Tibial artery (tissue), 4 donors: ENCODE measurements at regions not wholly inside any gene's neighbourhood (a gene's known extent, or its start where the extent isn't known, plus 50 kb on each side); places are given as distances from the start of the nearest gene placed in this dataset.

Experiments
- DNase-seq, 2 donors: peaks; one replicate each; pipeline ENCODE4 v3.0.0-alpha.2; 2019
- H3K27ac ChIP-seq, 2 donors: fragments of 200-600 bp; sonication (generic) in 1 of 2; 1 replicate in 1 of 2; 2 replicates in 1 of 2; pipeline ENCODE4 v1.5.1; 2018 to 2019; ENCODE audit warnings: mild to moderate bottlenecking in 1 of 2
- H3K27me3 ChIP-seq, 2 donors: fragments of 200-600 bp; sonication (generic) in 1 of 2; one replicate each; pipeline versions ENCODE4 v1.5.1 to v1.6.0; 2016 to 2019
- H3K36me3 ChIP-seq, 3 donors: fragments of 200-600 bp; sonication (generic) in 2 of 3; one replicate each; pipeline ENCODE4 v1.5.1; 2016 to 2019; ENCODE audit warnings: mild to moderate bottlenecking in 2 of 3
- H3K4me1 ChIP-seq, 4 donors: fragments of 200-600 bp; sonication (generic) in 2 of 4; 1 replicate in 3 of 4; 2 replicates in 1 of 4; pipeline ENCODE4 v1.5.1; 2016 to 2019
- H3K4me3 ChIP-seq, 2 donors: fragments of 200-600 bp; sonication (generic) in 1 of 2; 1 replicate in 1 of 2; 2 replicates in 1 of 2; pipeline ENCODE4 v1.5.1; 2018 to 2019; ENCODE audit warnings: mild to moderate bottlenecking in 2 of 2
- H3K9me3 ChIP-seq, 3 donors: fragments of 200-600 bp; sonication (generic) in 1 of 3; one replicate each; pipeline ENCODE4 v1.5.1; 2016 to 2019
- intact Hi-C: fragments of 100-400 bp; cut with DNase I; formaldehyde crosslinking; loops from one replicate; pipeline ENCODE4 v1.15.0; 2023; ENCODE audit warnings: low total_unique reads
- TF ChIP-seq, protein P1 (sequence below), 2 experiments: fragments of 200-600 bp in 1 of 2; fragments of 450-650 bp in 1 of 2; IDR thresholded peaks; one replicate each; pipeline ENCODE4 v1.5.1; 2017 to 2019; ENCODE audit warnings: antibody characterized with exemption in 2 of 2, mild to moderate bottlenecking in 1 of 2, moderate library complexity in 1 of 2

DNA sequence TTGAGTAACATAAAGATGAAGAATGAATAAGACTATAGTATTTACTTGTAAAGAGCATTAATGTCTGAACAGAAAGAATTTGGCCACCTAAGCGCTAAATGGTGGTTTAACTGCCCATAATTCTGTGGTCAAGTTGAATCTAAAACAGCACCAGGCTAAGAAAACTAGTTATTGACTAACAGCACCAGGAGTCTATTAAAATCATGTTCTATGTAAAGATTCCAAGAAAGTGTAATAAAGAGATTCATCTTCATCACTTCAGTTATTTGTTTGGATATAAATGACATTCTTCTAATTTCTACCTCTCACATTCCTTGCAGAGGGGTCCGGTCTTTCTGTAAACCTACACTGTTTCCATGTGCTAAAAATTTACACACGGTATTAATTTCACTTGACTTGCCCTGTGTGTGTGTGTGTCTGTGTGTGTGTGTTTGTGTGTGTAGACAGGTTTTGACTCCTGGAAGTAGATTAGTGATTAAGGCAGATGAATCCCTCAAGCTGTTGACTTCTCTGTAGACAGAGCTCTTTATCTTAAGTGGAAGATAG is 84.4 kb downstream of the KLF6 start:
- intact Hi-C loops = no loop called here
- Histone ChIP-seq H3K4me3 (no peak overlapping the region), H3K36me3 (no peaks in the 10 kb centered on the region), H3K27ac (no peak overlapping the region), H3K27me3 (no peaks in the 10 kb centered on the region), H3K9me3 (no peaks in the 10 kb centered on the region), H3K4me1 (no peaks in the 10 kb centered on the region)
- TF ChIP-seq, protein P1, sequence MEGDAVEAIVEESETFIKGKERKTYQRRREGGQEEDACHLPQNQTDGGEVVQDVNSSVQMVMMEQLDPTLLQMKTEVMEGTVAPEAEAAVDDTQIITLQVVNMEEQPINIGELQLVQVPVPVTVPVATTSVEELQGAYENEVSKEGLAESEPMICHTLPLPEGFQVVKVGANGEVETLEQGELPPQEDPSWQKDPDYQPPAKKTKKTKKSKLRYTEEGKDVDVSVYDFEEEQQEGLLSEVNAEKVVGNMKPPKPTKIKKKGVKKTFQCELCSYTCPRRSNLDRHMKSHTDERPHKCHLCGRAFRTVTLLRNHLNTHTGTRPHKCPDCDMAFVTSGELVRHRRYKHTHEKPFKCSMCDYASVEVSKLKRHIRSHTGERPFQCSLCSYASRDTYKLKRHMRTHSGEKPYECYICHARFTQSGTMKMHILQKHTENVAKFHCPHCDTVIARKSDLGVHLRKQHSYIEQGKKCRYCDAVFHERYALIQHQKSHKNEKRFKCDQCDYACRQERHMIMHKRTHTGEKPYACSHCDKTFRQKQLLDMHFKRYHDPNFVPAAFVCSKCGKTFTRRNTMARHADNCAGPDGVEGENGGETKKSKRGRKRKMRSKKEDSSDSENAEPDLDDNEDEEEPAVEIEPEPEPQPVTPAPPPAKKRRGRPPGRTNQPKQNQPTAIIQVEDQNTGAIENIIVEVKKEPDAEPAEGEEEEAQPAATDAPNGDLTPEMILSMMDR (IDR thresholded peaks at IDR 0.05) = no peak
- no peak for DNase-seq

DNA sequence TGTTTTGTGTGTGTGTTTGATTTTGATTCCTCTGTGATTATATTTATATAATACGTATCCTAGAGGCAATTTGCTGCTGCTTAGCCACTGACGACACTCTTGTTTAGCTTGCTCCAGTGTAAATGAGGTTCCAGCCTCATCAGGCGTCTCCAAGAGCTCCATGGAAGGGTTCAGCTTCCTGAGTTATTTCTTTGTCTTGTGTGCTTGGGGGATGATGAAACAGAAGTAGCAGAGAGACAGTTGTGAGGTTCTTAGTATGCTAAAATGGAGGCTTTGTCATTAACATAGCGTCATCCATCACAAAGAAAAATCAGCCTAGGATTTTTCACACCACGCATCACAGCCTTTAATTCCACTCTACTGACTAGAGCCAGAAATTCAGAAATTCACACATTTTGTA is 85.1 kb downstream of the KLF6 start:
- Histone ChIP-seq H3K36me3 (no peaks in the 10 kb centered on the region), H3K27ac (no peak overlapping the region), H3K4me3 (no peak overlapping the region), H3K9me3 (no peaks in the 10 kb centered on the region), H3K4me1 (no peaks in the 10 kb centered on the region), H3K27me3 (no peaks in the 10 kb centered on the region)
- DNase-seq = no peak
- TF ChIP-seq, protein P1 (IDR thresholded peaks at IDR 0.05) = no peak
- intact Hi-C loops = no loop called here

DNA sequence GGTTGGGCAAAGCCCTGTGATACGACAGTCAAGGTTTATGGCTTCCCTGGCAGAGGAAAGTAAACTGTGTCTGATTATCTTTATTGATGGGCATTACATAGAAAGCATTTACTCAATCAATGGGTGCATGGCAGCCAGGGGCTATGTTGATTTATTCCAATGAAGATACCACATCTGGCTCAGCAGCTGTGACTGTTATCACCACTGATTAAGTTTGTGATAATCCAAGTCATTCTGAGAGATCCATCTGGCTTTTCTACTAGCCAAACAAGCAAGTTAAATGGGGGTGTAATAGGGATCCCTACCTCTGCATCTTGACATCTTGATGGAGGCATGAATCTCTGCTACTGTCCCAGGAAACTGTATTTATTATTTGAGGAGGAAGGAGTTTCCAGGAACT is 86.7 kb downstream of the KLF6 start:
- DNase-seq = no peak
- H3K27me3 ChIP-seq = no peaks in the 10 kb centered on the region
- intact Hi-C loops = no loop called here
- H3K4me1 ChIP-seq = no peaks in the 10 kb centered on the region
- H3K36me3 ChIP-seq = no peaks in the 10 kb centered on the region
- H3K4me3 ChIP-seq = no peak overlapping the region
- H3K27ac ChIP-seq = no peak overlapping the region
- TF ChIP-seq, protein P1 (IDR thresholded peaks at IDR 0.05) = no peak
- no peaks in the 10 kb centered on the region for H3K9me3 ChIP-seq

DNA sequence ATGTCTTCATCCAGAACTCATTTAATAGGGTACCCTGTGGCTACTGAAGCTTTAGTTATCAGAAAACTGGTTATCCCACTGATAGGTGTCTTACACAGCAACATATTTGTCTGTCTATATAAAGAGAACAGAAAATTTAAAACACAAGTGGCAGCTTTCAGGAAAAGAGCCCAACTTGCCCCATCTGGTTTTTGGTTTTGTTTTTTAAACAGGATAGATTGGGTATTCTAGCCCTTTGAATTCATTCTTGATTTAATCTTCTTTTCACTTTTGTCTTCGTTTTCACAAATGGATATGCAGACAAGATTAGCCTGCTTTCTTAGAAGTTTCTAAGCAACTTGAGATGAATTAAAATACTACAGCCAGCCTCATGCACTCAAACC is 91.3 kb downstream of the KLF6 start:
- no peak for DNase-seq
- TF ChIP-seq, protein P1 (IDR thresholded peaks at IDR 0.05) = no peak
- no peaks in the 10 kb centered on the region for H3K4me1 ChIP-seq
- intact Hi-C loops = no loop called here
- H3K9me3 ChIP-seq = no peaks in the 10 kb centered on the region
- H3K27me3 ChIP-seq = no peaks in the 10 kb centered on the region
- H3K27ac ChIP-seq = no peak overlapping the region
- H3K4me3 ChIP-seq = no peak overlapping the region
- no peaks in the 10 kb centered on the region for H3K36me3 ChIP-seq

DNA sequence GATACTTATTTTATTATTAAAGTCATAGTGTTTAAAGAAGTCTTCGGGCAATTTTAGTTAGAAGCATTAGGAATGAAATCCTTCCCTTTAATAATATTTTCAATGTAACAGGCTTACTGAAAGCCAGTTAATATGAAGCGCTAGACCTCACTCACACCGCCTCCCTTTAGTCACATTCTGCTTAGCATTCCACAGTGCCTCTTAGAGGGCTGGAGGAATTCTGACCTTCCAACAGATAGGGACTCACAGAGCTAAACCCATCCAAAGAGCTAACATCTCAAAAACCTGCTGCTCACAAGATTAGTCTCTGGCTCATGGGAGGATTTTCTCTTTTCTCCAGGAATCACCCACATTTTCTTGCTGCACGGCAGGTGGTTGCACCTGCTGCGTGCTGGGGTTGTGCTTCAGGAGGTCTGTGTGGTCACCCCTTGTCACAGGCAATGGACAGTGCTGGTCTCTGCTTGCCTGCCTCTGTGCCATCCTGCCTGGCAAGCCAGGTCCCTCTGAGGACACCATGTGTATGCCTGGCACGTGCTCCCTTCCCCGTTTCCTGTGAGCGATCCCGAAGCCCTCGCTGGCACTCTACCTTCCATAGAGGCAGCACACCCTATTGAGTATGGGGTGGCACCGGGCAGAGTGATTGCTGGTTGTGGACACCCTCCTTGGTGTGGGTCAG is 91.8 kb downstream of the KLF6 start:
- intact Hi-C loops = no loop called here

More for the DNA sequence above, 91.8 kb downstream of the KLF6 start:
- TF ChIP-seq, protein P1 (IDR thresholded peaks at IDR 0.05) = no peak
- no peak for DNase-seq
- H3K9me3 ChIP-seq = no peaks in the 10 kb centered on the region
- no peak overlapping the region for H3K4me3 ChIP-seq
- no peak overlapping the region for H3K27ac ChIP-seq
- no peaks in the 10 kb centered on the region for H3K4me1 ChIP-seq
- no peaks in the 10 kb centered on the region for H3K36me3 ChIP-seq
- no peaks in the 10 kb centered on the region for H3K27me3 ChIP-seq
